Stimulated activated CD8-positive, alpha-beta memory T cell treated with anti-CD3 and anti-CD28 coated beads, Interleukin-4, amount 100 ng/mL, for 1 hour (primary cell): ENCODE measurements at regions not wholly inside any gene's neighbourhood (a gene's known extent, or its start where the extent isn't known, plus 50 kb on each side); places are given as distances from the start of the nearest gene placed in this dataset.

ENCODE experiments used
- DNase-seq, 2 donors: peaks; one replicate each; pipeline ENCODE4 v3.0.0-alpha.2; 2020; ENCODE audit warnings: low read depth in 2 of 2, low spot score in 1 of 2

GRCh38 chr13:57784633-57785032 lies 153.1 kb downstream of the PCDH17 start:
- no peak for DNase-seq

GRCh38 chr13:57787058-57787791 lies 155.7 kb downstream of the PCDH17 start:
- DNase-seq: no peak

DNA sequence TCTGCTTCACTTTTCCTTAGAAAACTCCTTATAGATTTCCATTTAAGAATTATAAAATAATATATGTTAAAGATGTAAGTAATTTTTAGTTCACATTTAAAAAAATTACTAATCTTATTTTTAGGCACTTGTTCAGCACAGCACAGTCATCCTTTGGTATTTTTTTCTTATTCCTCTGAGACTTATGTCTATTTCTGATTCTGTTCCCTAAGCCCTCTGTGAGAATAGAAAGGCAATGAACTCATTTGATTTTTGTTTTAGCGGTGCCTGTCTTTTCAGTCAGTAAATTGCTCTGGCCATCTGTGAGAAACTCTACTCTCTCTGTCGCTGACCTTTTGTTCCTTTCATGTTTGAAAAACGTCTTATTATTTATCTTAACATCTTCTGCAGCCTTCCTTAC lies 168.1 kb downstream of the PCDH17 start:
- DNase-seq: no peak

DNA sequence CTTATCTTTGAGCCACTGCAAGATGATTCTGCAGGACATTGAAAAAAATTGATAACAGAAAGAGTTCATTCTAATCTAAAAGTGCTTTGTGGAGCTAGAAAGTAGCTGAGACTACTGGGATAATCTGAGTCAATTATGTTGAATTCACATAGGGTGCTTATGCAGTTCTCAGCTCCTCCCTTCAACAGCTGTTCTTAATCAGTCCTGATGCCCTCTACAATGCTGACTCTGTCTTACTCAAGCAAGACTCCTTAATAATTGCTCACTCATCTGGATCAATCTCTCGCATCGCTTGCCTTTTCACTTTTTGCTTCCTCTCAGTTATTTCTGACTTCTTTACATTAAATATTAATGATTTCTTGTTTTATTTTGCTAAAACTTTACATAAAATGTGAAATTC lies 182.1 kb downstream of the PCDH17 start:
- DNase-seq: no peak

- no peak for DNase-seq
Measured at GRCh38 chr13:57815600-57815999, 184.1 kb downstream of the PCDH17 start.

- no peak for DNase-seq
Measured at GRCh38 chr13:57820924-57821323, 189.4 kb downstream of the PCDH17 start.

GRCh38 chr13:57823704-57824103 lies 192.2 kb downstream of the PCDH17 start:
- no peak for DNase-seq

DNA sequence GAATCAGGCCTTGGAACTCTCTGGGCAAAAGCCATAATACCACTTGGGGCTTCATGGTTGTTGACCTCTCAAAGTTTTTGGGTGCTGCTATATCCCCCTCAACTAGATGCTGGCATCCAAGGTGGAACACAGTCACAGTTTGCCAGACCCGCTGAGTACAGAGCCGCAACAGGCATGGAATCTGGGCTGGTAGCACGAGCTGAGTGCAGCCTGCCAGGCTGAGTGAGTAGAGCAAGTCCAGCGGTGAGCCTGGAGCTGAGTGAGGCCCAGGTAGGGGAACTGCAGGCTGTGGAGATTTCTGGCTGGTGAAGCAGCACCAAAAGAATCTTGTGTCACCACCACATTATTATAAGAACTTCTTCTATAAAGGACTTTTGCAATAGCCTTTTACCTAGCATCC lies 192.6 kb downstream of the PCDH17 start:
- no peak for DNase-seq

DNA sequence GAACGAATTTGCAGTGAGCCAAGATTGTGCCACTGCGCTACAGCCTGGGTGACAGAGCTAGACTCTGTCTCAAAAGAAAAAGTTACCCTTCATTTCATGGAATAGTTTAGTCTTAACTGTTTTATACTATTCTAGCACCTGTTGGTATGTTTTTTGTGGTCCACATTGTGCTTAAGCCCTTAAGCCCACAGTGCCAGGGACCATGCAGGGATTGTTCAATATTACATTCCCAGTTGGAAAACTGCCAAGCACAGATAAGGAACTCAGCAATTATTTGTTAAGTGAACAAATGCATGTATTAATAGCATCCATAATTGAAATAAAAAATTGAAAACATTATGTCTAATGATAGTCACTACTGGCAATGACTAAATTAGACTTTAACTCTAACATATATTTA lies 193.5 kb downstream of the PCDH17 start:
- DNase-seq: no peak

- no peak for DNase-seq
Measured at GRCh38 chr13:57829496-57829895, 198.0 kb downstream of the PCDH17 start.

DNA sequence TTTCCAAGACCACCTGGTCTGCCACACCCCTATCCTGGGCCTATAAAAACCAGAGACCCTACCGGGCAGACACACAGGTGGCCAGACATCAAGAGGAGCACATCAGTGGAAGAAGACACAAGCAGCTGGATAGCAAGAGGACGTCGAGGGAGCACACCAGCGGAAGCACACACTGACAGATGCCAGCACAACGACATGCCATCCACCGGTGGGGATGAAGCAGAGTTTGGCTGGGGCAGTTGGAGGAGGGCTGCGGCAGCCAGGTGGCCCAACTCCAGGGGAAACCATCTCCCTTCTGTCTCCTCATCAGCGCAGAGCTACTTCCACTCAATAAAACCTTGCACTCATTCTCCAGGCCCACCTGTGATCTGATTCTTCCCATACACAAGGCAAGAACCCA lies 200.6 kb downstream of the PCDH17 start:
- no peak for DNase-seq

GRCh38 chr13:57837801-57838200 lies 206.3 kb downstream of the PCDH17 start:
- DNase-seq: no peak

- no peak for DNase-seq
Measured at GRCh38 chr13:57843521-57843920, 212.0 kb downstream of the PCDH17 start.

- DNase-seq: no peak
Measured at GRCh38 chr13:57846600-57847173, 215.1 kb downstream of the PCDH17 start.

GRCh38 chr13:57857945-57858344 lies 226.4 kb downstream of the PCDH17 start:
- no peak for DNase-seq

GRCh38 chr13:57858376-57858775 lies 226.8 kb downstream of the PCDH17 start:
- no peak for DNase-seq

DNA sequence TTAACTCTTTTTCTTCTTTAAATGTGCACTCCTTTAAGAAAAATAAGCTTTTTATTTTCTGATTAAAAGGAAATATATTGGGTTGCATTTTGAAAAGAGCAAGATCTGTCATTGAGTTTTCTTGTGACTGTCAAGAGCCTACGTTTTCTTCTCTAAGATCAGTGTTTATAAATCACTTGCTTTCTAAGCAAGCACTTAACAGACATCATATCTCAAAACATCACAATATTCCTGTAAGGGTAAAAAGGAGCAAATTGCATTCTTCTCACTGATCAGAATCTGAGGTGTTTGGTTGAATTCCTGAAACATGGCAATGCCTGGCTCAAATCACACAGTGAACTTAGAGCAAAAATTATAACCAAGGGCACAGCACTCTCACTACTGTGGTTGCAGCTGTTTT lies 231.3 kb downstream of the PCDH17 start:
- DNase-seq: no peak

GRCh38 chr13:57865600-57866294 lies 234.2 kb downstream of the PCDH17 start:
- no peak for DNase-seq

GRCh38 chr13:57874530-57874929 lies 243.0 kb downstream of the PCDH17 start:
- DNase-seq: no peak

DNA sequence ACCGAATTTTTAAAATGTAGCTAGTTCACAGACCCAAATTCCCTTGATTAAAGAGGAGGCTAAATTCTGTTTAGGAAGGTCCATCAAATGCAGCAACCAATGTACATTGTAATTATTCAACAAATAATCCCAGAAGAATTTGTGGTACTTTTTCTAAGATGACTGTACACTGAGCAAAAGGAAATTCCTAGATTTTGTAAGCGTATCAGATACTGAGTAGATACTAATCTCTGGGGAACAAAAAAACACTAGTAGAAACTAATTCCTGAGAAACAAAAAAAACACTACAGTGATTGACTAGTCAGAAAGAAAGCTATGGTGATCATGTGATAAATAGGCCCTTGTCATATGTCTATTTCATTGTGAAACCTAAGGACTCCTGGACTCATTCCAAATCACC lies 246.1 kb downstream of the PCDH17 start:
- no peak for DNase-seq

GRCh38 chr13:57878291-57878690 lies 246.7 kb downstream of the PCDH17 start:
- no peak for DNase-seq

GRCh38 chr13:57897225-57897624 lies 265.7 kb downstream of the PCDH17 start:
- DNase-seq: no peak

GRCh38 chr13:57899096-57899495 lies 267.6 kb downstream of the PCDH17 start:
- no peak for DNase-seq
